GM19438 (cell line): ENCODE measurements at regions not wholly inside any gene's neighbourhood (a gene's known extent, or its start where the extent isn't known, plus 50 kb on each side); places are given as distances from the start of the nearest gene placed in this dataset.
"Not testable (repeated sequence)": the region's sequence is repeated elsewhere in the genome, so short reads cannot be mapped to it uniquely, and the experiment has no call there.

Source experiments
- ATAC-seq: cut with Tn5 transposase; IDR thresholded peaks from one replicate; pipeline ENCODE4 v1.9.1; 2021; ENCODE audit warnings: low read depth; ENCODE audit not compliant: unreplicated experiment

- ATAC-seq: not testable (repeated sequence)
These were observed 158.6 kb downstream of the PPIAL4G start for GRCh38 chr1:148324465-148324864.

GRCh38 chr1:148320079-148320478 is 163.0 kb downstream of the PPIAL4G start:
- ATAC-seq: not testable (repeated sequence)

DNA sequence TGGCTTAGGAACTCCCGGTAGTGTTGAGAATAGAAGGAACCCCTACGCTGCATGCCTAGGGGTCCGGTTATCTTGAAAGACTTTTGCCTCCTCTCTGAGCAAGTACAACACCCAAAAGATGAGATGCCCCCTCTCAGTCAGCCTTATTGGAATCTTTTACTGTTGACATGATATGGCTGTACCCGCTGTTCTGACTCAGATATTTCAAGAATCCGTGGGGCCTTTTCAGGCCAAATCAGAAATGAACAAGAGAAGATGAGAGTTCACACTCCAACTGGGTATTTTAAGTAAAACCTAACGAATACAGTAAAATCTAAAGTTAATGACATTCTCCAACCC is 164.2 kb downstream of the PPIAL4G start:
- no peak for ATAC-seq

DNA sequence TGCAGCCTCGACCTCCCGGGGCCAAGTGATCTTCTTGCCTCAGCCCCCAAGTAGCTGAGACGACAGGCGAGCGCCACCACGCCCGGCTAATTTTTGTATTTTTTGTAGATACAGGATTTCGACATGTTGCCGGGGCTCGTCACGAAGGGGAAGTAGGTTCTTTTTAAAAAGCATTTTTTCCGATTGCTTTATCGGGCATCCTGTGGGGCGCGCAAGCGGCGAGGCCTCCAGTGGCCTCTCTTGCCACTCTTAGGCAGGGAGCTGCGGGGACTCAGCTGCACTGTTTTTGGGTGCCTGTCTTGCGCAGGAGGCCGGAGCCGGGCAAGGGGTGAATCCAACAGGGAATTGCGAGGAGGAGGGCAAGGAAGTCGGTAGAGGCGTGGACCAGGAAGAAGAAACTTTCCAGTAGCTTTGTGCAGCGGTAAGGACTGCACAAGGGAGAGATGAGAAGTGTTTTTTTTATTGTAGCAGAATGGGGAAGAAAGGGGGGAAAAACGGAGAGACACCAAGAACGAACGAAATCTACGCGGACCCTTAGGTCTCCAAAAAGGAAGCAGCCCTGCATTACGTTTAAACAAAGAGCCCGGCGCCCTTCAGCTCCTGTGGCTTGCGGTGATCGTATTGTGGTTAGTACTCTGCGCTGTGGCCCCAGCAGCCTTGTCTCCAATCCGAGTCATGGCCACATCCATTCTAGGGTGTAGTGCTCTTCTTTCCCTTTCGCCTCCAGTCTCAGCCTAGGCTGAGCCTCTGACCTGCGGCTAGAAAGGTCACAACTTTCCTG is 164.8 kb downstream of the PPIAL4G start:
- peak; percentile 64 for ATAC-seq

GRCh38 chr1:148317288-148317985 is 165.4 kb upstream of the NBPF11 start:
- no peak for ATAC-seq

DNA sequence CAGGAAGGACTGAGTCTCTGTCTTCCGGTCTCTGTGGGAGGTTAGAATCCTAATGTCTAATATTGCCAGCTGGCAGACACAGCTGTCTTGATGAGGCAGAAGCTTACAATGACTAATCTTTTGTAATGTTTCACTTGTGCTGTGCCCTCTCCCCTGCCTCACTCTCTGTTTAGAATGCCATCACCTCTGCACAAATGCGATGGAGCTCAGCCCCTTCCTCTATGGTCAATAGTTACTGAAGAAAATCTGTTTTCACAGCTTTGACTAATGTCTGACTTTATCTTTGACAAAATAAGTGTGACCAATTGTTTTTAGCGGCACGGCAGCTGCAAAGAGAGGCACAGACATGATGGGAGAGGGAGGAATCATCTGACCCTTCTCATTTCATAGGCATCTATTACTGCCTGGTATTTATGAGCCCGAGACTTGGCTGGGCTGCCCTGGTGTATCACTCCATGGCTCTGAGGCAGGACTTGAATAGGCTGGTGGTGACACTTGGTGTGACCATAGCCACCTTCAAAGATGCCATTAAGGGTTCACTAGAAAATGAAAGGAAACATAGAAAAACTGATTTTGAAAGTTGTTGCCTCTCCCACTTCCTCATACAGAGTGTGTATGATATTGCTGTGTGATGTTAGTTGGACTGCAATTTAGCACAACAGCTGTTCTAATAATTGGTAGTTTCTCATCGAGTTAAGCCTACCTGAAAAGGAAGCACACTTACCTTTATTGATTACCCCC is 163.2 kb upstream of the NBPF11 start:
- ATAC-seq: peak; percentile 69

GRCh38 chr1:148310807-148311206 is 158.7 kb upstream of the NBPF11 start:
- no peak for ATAC-seq

- ATAC-seq: no peak
These were observed 157.9 kb upstream of the NBPF11 start for GRCh38 chr1:148309940-148310500.

DNA sequence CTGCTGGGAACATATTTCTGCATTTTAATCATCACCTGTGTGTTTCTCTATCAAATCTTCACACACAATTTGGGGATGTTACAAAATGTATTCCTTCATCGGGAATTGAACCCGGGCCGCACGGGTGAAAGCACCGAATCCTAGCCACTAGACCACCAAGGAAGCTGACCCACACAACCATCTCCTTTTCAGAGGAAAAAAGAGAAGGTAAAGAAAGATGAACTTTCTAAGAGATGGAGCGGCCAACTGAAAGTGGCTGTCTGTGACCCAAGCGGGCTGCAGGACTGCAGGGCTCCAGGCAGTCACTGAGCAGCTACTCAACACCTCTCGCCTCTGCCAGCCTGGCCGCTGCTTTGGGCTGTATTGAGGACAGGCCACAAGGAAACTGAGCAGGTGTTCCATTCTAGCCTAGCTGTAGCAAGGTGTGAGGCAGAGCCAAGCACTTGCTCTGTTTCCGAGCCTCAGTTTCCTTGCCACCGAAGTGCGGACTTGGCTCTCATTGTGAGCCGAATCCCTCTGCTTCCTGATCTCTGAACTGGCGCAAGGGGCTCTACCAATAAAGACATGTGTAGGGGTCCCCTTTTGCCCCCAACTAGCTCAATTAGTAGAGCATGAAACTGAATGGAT is 156.9 kb upstream of the NBPF11 start:
- ATAC-seq: no peak

GRCh38 chr1:148307583-148308185 is 155.6 kb upstream of the NBPF11 start:
- ATAC-seq: no peak

GRCh38 chr1:148304935-148305334 is 152.9 kb upstream of the NBPF11 start:
- ATAC-seq: not testable (repeated sequence)

- ATAC-seq: peak; percentile 87
These were observed 150.7 kb upstream of the NBPF11 start for GRCh38 chr1:148302586-148303364.

DNA sequence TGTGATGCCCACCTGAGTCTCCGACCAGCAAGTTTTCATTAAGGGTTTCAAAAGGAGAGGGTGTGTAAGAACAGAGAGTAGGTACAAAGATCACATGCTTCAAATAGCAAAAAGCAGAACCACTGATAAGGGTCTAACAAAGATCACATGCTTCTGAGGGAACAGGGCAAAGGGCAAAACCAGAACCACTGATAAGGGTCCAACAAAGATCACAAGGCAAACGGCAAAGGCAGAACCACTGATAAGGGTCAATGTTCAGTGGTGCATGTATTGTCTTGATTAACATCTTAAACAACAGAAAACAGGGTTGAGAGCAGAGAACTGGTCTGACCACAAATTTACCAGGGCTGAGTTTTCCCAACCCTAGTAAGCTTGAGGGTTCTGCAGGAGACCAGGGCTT is 145.8 kb upstream of the NBPF11 start:
- not testable (repeated sequence) for ATAC-seq

GRCh38 chr1:148296511-148296910 is 144.4 kb upstream of the NBPF11 start:
- no peak for ATAC-seq

DNA sequence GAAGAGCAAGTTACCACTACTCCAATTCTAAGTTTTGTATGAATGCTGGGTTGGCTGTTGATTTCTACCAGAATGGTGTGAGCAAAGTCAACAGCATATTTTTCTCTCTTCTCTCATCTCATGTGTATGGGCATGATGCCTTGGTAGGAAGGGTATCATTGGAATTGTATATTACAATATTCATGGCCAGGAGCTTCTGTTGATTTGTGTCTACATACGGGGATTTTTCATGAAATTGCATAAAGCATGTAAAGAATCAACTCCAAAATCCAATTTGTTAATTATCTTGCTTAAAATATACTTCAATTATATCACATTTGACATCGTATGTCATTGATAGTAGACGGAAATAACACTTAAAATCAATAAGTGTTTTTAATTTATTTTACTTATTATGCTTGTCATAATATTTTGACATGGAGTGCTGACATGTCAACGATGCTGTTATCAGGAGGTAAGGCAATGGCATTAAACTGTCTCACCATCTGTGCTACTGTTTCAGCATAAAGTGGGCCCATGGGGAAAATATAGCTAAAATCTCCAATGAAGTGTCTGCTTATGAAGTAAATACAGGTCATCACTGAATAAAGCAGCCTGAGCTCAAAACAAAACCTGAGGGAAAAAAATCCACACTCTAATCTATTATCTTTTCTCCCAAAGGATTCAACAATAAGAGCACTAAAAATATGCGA is 142.2 kb upstream of the NBPF11 start:
- ATAC-seq: no peak

DNA sequence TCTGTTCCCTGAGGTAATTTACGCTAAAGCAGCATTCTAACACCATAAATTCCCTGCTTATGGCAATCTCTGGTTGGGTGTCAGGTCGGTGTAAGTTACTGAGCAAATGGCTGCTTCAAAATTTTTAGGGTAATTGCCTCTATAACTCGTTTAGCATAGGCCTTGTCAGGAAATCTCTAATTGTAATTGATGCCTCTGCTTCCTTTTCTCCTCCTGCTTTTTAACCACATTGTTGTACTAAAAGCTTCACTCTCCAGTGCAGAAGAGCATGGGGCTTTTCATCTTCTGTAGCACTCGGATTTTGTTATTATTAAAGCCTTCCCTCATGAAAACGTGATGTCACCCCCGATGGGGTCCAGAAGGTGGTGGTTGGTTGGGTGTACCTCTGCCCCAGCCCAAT is 141.6 kb upstream of the NBPF11 start:
- ATAC-seq: no peak

- ATAC-seq: no peak
These were observed 140.8 kb upstream of the NBPF11 start for GRCh38 chr1:148292915-148293314.

GRCh38 chr1:148290881-148291280 is 138.8 kb upstream of the NBPF11 start:
- no peak for ATAC-seq

DNA sequence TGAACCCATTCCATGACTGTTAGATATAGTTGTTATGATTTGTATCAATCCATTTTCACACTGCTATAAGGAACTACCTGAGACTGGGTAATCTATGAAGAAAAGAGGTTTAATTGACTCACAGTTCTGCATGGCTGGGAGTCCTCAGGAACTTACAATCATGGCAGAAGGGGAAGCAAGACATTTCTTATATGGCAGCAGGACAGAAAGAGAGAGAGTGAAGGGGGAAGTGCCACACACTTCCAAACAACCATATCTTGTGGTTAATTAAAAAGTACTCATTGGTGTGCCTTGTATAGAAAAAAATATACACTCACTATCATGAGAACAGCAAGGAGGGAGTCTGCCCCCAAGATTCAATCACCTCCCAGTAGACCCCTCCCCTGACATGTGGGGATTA is 137.6 kb upstream of the NBPF11 start:
- no peak for ATAC-seq
